ENCODE measurements at regions not wholly inside any gene's neighbourhood (a gene's known extent, or its start where the extent isn't known, plus 50 kb on each side); places are given as distances from the start of the nearest gene placed in this dataset.

GRCh38 chr7:153170287-153170686 lies 410.7 kb downstream of the ACTR3B start:
- DNase-seq (ENCODE audit: low read depth): no peak
- Histone ChIP-seq H3K36me3 (ENCODE audit: control insufficient read depth, insufficient read depth, low read length) (no peaks in the 10 kb centered on the region), H3K4me3 (ENCODE audit: low read depth, low read length) (no peak overlapping the region), H3K27me3 (ENCODE audit: control insufficient read depth, insufficient read depth, low read length) (no peaks in the 10 kb centered on the region)
- CTCF ChIA-PET: no interaction called here
- TF ChIP-seq CTCF (IDR thresholded peaks at IDR 0.05; ENCODE audit: insufficient read depth, low read depth, low read length): no peak
- POLR2A ChIA-PET: no interaction called here

- no peaks in the 10 kb centered on the region for H3K27me3 ChIP-seq (ENCODE audit: control insufficient read depth, insufficient read depth, low read length)
- ChIA-PET CTCF (no interaction called here), POLR2A (no interaction called here)
- no peaks in the 10 kb centered on the region for H3K36me3 ChIP-seq (ENCODE audit: control insufficient read depth, insufficient read depth, low read length)
- H3K4me3 ChIP-seq (ENCODE audit: low read depth, low read length): no peak overlapping the region
- no peak for TF ChIP-seq CTCF (IDR thresholded peaks at IDR 0.05; ENCODE audit: insufficient read depth, low read depth, low read length)
- no peak for DNase-seq (ENCODE audit: low read depth)
Observed at GRCh38 chr7:153185936-153186335, 426.4 kb downstream of the ACTR3B start.

GRCh38 chr7:153188161-153188560 lies 428.6 kb downstream of the ACTR3B start:
- ChIA-PET CTCF (no interaction called here), POLR2A (no interaction called here)
- Histone ChIP-seq H3K36me3 (ENCODE audit: control insufficient read depth, insufficient read depth, low read length) (no peaks in the 10 kb centered on the region), H3K27me3 (ENCODE audit: control insufficient read depth, insufficient read depth, low read length) (no peaks in the 10 kb centered on the region), H3K4me3 (ENCODE audit: low read depth, low read length) (no peak overlapping the region)
- no peak for TF ChIP-seq CTCF (IDR thresholded peaks at IDR 0.05; ENCODE audit: insufficient read depth, low read depth, low read length)
- no peak for DNase-seq (ENCODE audit: low read depth)

GRCh38 chr7:153188630-153189029 lies 429.1 kb downstream of the ACTR3B start:
- CTCF ChIA-PET: no interaction called here
- no peak for DNase-seq (ENCODE audit: low read depth)
- Histone ChIP-seq H3K27me3 (ENCODE audit: control insufficient read depth, insufficient read depth, low read length) (no peaks in the 10 kb centered on the region), H3K4me3 (ENCODE audit: low read depth, low read length) (no peak overlapping the region), H3K36me3 (ENCODE audit: control insufficient read depth, insufficient read depth, low read length) (no peaks in the 10 kb centered on the region)
- TF ChIP-seq CTCF (IDR thresholded peaks at IDR 0.05; ENCODE audit: insufficient read depth, low read depth, low read length): no peak
- POLR2A ChIA-PET: no interaction called here

GRCh38 chr7:153190452-153190851 lies 430.9 kb downstream of the ACTR3B start:
- POLR2A ChIA-PET: no interaction called here
- no peak for TF ChIP-seq CTCF (IDR thresholded peaks at IDR 0.05; ENCODE audit: insufficient read depth, low read depth, low read length)

More at GRCh38 chr7:153190452-153190851, 430.9 kb downstream of the ACTR3B start:
- no peak for DNase-seq (ENCODE audit: low read depth)
- Histone ChIP-seq H3K36me3 (ENCODE audit: control insufficient read depth, insufficient read depth, low read length) (no peaks in the 10 kb centered on the region), H3K4me3 (ENCODE audit: low read depth, low read length) (no peak overlapping the region), H3K27me3 (ENCODE audit: control insufficient read depth, insufficient read depth, low read length) (no peaks in the 10 kb centered on the region)
- CTCF ChIA-PET: no interaction called here

All from BJ (cell line).